H1 (cell line): ENCODE measurements at regions not wholly inside any gene's neighbourhood (a gene's known extent, or its start where the extent isn't known, plus 50 kb on each side); places are given as distances from the start of the nearest gene placed in this dataset.

ENCODE experiments used
- FOSL1 ChIP-seq: IDR thresholded peaks from 2 replicates; pipeline ENCODE4 v1.6.1; 2011; ENCODE audit warnings: mild to moderate bottlenecking, low read depth, low read length, moderate library complexity; ENCODE audit not compliant: insufficient read depth
- GTF2F1 ChIP-seq: IDR thresholded peaks from 2 replicates; pipeline ENCODE4 v1.6.1; 2012; ENCODE audit warnings: low read depth, low read length, improper control_type of control experiment, borderline replicate concordance
- NANOG ChIP-seq: IDR thresholded peaks from 2 replicates; pipeline ENCODE4 v1.6.1; 2011; ENCODE audit warnings: low read length, low read depth, mild to moderate bottlenecking, inconsistent platforms; ENCODE audit not compliant: insufficient read depth, poor library complexity, severe bottlenecking
- POLR2A ChIP-seq, 2 experiments: IDR thresholded peaks; 1 replicate in 1 of 2; 2 replicates in 1 of 2; pipeline ENCODE4 v1.6.1; 2011; ENCODE audit warnings: low read depth in 2 of 2, low read length in 2 of 2, mild to moderate bottlenecking in 2 of 2; ENCODE audit errors: control extremely low read depth in 1 of 2
- POLR2AphosphoS5 ChIP-seq: IDR thresholded peaks from 2 replicates; pipeline ENCODE4 v1.6.1; 2011; ENCODE audit warnings: low read depth, low read length
- YY1 ChIP-seq: IDR thresholded peaks from 2 replicates; pipeline ENCODE4 v1.6.1; 2011; ENCODE audit warnings: low read depth, mild to moderate bottlenecking, low read length
- TF ChIP-seq, protein P1 (sequence below): IDR thresholded peaks from 2 replicates; pipeline ENCODE4 v1.6.1; 2012; ENCODE audit warnings: inconsistent platforms
- TF ChIP-seq, protein P2 (sequence below), 3 experiments: IDR thresholded peaks; 1 replicate in 2 of 3; 2 replicates in 1 of 3; pipeline versions ENCODE4 v1.5.1 to v1.6.1; 2011; ENCODE audit warnings: low read length in 3 of 3, mild to moderate bottlenecking in 3 of 3, inconsistent platforms in 2 of 3, low read depth in 1 of 3, moderate library complexity in 1 of 3; ENCODE audit not compliant: insufficient read depth in 1 of 3; ENCODE audit errors: control extremely low read depth in 1 of 3

DNA sequence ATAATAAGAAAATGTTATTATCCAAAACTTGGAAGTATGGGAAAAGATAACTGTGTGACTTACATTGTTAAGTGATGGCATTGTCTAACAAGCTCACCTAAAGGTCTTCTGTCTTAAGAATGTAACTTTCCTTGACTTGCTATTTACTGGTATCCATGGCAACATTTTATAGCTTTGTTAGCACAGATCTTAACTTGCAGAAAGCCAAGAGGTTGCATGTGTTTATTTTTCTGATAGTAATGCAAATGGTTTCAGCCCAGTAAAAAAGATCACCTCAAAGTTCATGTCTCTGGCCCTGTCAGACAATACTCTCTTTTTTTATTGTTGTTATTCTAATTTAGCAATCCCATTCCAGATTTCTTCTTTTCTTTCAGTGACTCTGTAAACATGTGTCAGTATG, 425.3 kb downstream of the SPRY1 start:
- TF ChIP-seq GTF2F1 (no peak), POLR2AphosphoS5 (no peak), YY1 (no peak), FOSL1 (no peak), POLR2A (IDR thresholded peaks at IDR 0.05; ENCODE audit: control extremely low read depth in 1 of 2, low read depth in 2 of 2, low read length in 2 of 2) (no peak), NANOG (no peak)
- TF ChIP-seq, protein P1, sequence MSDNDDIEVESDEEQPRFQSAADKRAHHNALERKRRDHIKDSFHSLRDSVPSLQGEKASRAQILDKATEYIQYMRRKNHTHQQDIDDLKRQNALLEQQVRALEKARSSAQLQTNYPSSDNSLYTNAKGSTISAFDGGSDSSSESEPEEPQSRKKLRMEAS = no peak
- TF ChIP-seq, protein P2, sequence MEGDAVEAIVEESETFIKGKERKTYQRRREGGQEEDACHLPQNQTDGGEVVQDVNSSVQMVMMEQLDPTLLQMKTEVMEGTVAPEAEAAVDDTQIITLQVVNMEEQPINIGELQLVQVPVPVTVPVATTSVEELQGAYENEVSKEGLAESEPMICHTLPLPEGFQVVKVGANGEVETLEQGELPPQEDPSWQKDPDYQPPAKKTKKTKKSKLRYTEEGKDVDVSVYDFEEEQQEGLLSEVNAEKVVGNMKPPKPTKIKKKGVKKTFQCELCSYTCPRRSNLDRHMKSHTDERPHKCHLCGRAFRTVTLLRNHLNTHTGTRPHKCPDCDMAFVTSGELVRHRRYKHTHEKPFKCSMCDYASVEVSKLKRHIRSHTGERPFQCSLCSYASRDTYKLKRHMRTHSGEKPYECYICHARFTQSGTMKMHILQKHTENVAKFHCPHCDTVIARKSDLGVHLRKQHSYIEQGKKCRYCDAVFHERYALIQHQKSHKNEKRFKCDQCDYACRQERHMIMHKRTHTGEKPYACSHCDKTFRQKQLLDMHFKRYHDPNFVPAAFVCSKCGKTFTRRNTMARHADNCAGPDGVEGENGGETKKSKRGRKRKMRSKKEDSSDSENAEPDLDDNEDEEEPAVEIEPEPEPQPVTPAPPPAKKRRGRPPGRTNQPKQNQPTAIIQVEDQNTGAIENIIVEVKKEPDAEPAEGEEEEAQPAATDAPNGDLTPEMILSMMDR (IDR thresholded peaks at IDR 0.05; ENCODE audit: control extremely low read depth in 1 of 3, insufficient read depth in 1 of 3, low read depth in 1 of 3, low read length in 3 of 3) = no peak
